WTC11 (cell line): ENCODE measurements at regions not wholly inside any gene's neighbourhood (a gene's known extent, or its start where the extent isn't known, plus 50 kb on each side); places are given as distances from the start of the nearest gene placed in this dataset.

Experiments used
- ATAC-seq: fragments of 200-7000 bp; cut with Tn5 transposase; 2 replicates; pipeline ENCODE4 v1.10.0; 2021; ENCODE audit warnings: mild to moderate bottlenecking, moderate library complexity
- CTCF ChIA-PET: fragments of 300-600 bp; sonication (Branson Sonifier 250); formaldehyde crosslinking; loops from one replicate; lab custom pipeline; 2021; ENCODE audit warnings: antibody characterized with exemption; lab: Charles Lee
- POLR2A ChIA-PET: fragments of 350-600 bp; sonication (Branson Sonifier 250); formaldehyde crosslinking; loops from one replicate; lab custom pipeline; 2021; ENCODE audit warnings: antibody characterized with exemption; lab: Charles Lee
- DNase-seq: peaks from one replicate; pipeline ENCODE4 v3.0.0; 2021; ENCODE audit warnings: low spot score
- H3K27ac Mint-ChIP-seq: 2 replicates; pipeline ENCODE4 v1.8.0; 2021; ENCODE audit warnings: mixed read lengths
- H3K27me3 Mint-ChIP-seq: 2 replicates; pipeline ENCODE4 v1.8.0; 2021; ENCODE audit warnings: low read depth, mild to moderate bottlenecking, moderate library complexity, mixed read lengths
- H3K36me3 Mint-ChIP-seq: 2 replicates; pipeline ENCODE4 v1.8.0; 2021; ENCODE audit warnings: mixed read lengths
- H3K4me1 Mint-ChIP-seq: 2 replicates; pipeline ENCODE4 v1.8.0; 2022; ENCODE audit warnings: mixed read lengths
- H3K4me3 Mint-ChIP-seq: 2 replicates; pipeline ENCODE4 v1.8.0; 2021; ENCODE audit warnings: mild to moderate bottlenecking, moderate library complexity, mixed read lengths
- H3K9me3 Mint-ChIP-seq: 2 replicates; pipeline ENCODE4 v1.8.0; 2021; ENCODE audit warnings: mixed read lengths
- ARID4B ChIP-seq: sonication (generic); formaldehyde crosslinking; IDR thresholded peaks from 2 replicates; pipeline ENCODE4 v1.8.0; 2023; ENCODE audit warnings: missing genetic modification reagents, mild to moderate bottlenecking, borderline replicate concordance
- CREB1 ChIP-seq: sonication (generic); formaldehyde crosslinking; IDR thresholded peaks from 2 replicates; pipeline ENCODE4 v1.8.0; 2023; ENCODE audit warnings: mild to moderate bottlenecking, missing genetic modification reagents
- CREM ChIP-seq: sonication (generic); formaldehyde crosslinking; IDR thresholded peaks from 2 replicates; pipeline ENCODE4 v1.8.1; 2022; ENCODE audit warnings: mild to moderate bottlenecking, missing genetic modification reagents, moderate library complexity
- ELF4 ChIP-seq: sonication (generic); formaldehyde crosslinking; IDR thresholded peaks from 2 replicates; pipeline ENCODE4 v1.8.1; 2022; ENCODE audit warnings: low read depth, mild to moderate bottlenecking, moderate library complexity, missing genetic modification reagents
- ETV6 ChIP-seq: sonication (generic); formaldehyde crosslinking; IDR thresholded peaks from 2 replicates; pipeline ENCODE4 v1.8.1; 2022; ENCODE audit warnings: mild to moderate bottlenecking, missing genetic modification reagents
- GTF2I ChIP-seq: fragments of 250-450 bp; sonication (Bioruptor Pico); conservative IDR thresholded peaks from 2 replicates; pipeline ENCODE4 v1.4.0; 2021; ENCODE audit warnings: mild to moderate bottlenecking
- HMGA2 ChIP-seq: fragments of 250-450 bp; sonication (Bioruptor Pico); IDR thresholded peaks from 2 replicates; pipeline ENCODE4 v1.4.0; 2021; ENCODE audit warnings: mild to moderate bottlenecking, moderate library complexity
- IRF1 ChIP-seq: sonication (generic); formaldehyde crosslinking; IDR thresholded peaks from 2 replicates; pipeline ENCODE4 v1.8.0; 2023; ENCODE audit warnings: missing genetic modification reagents
- JUN ChIP-seq: sonication (generic); formaldehyde crosslinking; IDR thresholded peaks from 2 replicates; pipeline ENCODE4 v1.8.0; 2023; ENCODE audit warnings: mild to moderate bottlenecking, missing genetic modification reagents
- NR3C1 ChIP-seq: sonication (generic); formaldehyde crosslinking; conservative IDR thresholded peaks from 2 replicates; pipeline ENCODE4 v1.8.1; 2023; ENCODE audit warnings: low read depth, mild to moderate bottlenecking, missing genetic modification reagents
- TP53 ChIP-seq: sonication (generic); formaldehyde crosslinking; IDR thresholded peaks from 2 replicates; pipeline ENCODE4 v1.8.1; 2023; ENCODE audit warnings: mild to moderate bottlenecking, missing genetic modification reagents
- ZBTB21 ChIP-seq: sonication (generic); formaldehyde crosslinking; IDR thresholded peaks from 2 replicates; pipeline ENCODE4 v1.8.1; 2023; ENCODE audit warnings: mild to moderate bottlenecking, missing genetic modification reagents, borderline replicate concordance
- ZNF281 ChIP-seq: sonication (generic); formaldehyde crosslinking; IDR thresholded peaks from 2 replicates; pipeline ENCODE4 v1.8.0; 2023; ENCODE audit warnings: mild to moderate bottlenecking, missing genetic modification reagents
- ZNF396 ChIP-seq: fragments of 250-450 bp; sonication (Bioruptor Pico); IDR thresholded peaks from 2 replicates; pipeline ENCODE4 v1.8.0; 2021; ENCODE audit warnings: mild to moderate bottlenecking, moderate library complexity, borderline replicate concordance
- ZNF671 ChIP-seq: fragments of 250-450 bp; sonication (Bioruptor Pico); IDR thresholded peaks from 2 replicates; pipeline ENCODE4 v1.8.0; 2021; ENCODE audit warnings: mild to moderate bottlenecking
- TF ChIP-seq, protein P1 (sequence below): sonication (generic); formaldehyde crosslinking; IDR thresholded peaks from 2 replicates; pipeline ENCODE4 v1.8.1; 2022; ENCODE audit warnings: missing genetic modification reagents, borderline replicate concordance
- TF ChIP-seq, protein P2 (sequence below): sonication (generic); formaldehyde crosslinking; IDR thresholded peaks from 2 replicates; pipeline ENCODE4 v1.8.1; 2023; ENCODE audit warnings: mild to moderate bottlenecking, missing genetic modification reagents, moderate library complexity
- TF ChIP-seq, protein P3 (sequence below): sonication (generic); formaldehyde crosslinking; IDR thresholded peaks from 2 replicates; pipeline ENCODE4 v1.8.0; 2022; ENCODE audit warnings: mild to moderate bottlenecking, missing genetic modification reagents
- TF ChIP-seq, protein P4 (sequence below): fragments of 250-450 bp; sonication (Bioruptor Pico); IDR thresholded peaks from 2 replicates; pipeline ENCODE4 v1.9.0; 2021; ENCODE audit warnings: mild to moderate bottlenecking

DNA sequence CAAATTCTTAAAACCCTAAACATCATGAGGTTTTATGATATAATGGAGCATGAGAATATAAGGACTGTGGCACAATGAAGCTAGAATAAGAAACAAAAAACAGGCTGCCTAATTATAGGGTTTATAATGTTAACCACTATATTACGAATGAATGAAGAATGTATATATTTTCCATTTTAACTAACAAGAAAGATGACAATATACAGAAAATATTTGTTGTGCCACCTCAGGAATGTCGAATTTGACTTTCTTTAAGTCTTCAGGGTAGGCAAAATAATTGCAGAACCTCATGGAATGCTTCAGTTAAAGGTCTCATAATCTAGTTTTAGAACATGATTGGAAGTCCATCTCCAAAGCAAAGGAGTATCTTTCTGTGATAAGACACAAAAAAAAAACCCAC lies 282.9 kb upstream of the SLC8A1 start (continued):
- TF ChIP-seq, protein P1, sequence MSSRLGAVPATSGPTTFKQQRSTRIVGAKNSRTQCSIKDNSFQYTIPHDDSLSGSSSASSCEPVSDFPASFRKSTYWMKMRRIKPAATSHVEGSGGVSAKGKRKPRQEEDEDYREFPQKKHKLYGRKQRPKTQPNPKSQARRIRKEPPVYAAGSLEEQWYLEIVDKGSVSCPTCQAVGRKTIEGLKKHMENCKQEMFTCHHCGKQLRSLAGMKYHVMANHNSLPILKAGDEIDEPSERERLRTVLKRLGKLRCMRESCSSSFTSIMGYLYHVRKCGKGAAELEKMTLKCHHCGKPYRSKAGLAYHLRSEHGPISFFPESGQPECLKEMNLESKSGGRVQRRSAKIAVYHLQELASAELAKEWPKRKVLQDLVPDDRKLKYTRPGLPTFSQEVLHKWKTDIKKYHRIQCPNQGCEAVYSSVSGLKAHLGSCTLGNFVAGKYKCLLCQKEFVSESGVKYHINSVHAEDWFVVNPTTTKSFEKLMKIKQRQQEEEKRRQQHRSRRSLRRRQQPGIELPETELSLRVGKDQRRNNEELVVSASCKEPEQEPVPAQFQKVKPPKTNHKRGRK (CRISPR knock-in tag): no peak
- TF ChIP-seq ETV6 (CRISPR knock-in tag) (no peak), NR3C1 (no peak)

DNA sequence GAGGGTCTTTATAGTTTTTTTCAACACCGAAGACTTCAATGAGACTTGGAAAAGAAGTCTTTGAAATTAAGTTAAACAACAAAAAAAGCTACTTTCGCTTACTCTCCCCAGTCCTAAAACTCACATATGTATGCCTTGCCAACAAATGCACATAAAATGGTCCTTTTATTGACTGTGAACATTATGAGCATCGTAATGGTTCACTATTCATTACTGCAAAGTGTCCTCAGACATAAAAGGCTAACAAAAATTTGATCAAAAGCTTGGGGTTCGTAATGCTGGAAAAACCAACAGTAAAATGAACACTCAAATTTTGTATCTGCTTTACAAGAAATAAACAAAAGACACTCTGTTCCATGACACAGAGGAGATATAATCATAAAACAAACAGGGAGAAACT lies 285.3 kb upstream of the SLC8A1 start:
- DNase-seq: no peak
- Mint-ChIP-seq H3K4me3 (no peak overlapping the region), H3K27ac (no peak overlapping the region), H3K4me1 (peaks cover 12% of the 10 kb centered on the region), H3K36me3 (no peaks in the 10 kb centered on the region)
- CTCF ChIA-PET: no interaction called here
- POLR2A ChIA-PET: no interaction called here
- no peak for TF ChIP-seq JUN (CRISPR knock-in tag)
- no peak for TF ChIP-seq ETV6 (CRISPR knock-in tag)
- no peak for TF ChIP-seq ZNF396
- no peak for TF ChIP-seq ZBTB21
- no peak for TF ChIP-seq ZNF671 (CRISPR knock-in tag)
- no peak for TF ChIP-seq CREM (CRISPR knock-in tag)
- TF ChIP-seq, protein P2, sequence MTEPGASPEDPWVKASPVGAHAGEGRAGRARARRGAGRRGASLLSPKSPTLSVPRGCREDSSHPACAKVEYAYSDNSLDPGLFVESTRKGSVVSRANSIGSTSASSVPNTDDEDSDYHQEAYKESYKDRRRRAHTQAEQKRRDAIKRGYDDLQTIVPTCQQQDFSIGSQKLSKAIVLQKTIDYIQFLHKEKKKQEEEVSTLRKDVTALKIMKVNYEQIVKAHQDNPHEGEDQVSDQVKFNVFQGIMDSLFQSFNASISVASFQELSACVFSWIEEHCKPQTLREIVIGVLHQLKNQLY (CRISPR knock-in tag): no peak
- TF ChIP-seq ARID4B (CRISPR knock-in tag): no peak
- no peak for TF ChIP-seq TP53 (CRISPR knock-in tag)
- TF ChIP-seq, protein P3, sequence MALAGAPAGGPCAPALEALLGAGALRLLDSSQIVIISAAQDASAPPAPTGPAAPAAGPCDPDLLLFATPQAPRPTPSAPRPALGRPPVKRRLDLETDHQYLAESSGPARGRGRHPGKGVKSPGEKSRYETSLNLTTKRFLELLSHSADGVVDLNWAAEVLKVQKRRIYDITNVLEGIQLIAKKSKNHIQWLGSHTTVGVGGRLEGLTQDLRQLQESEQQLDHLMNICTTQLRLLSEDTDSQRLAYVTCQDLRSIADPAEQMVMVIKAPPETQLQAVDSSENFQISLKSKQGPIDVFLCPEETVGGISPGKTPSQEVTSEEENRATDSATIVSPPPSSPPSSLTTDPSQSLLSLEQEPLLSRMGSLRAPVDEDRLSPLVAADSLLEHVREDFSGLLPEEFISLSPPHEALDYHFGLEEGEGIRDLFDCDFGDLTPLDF: no peak
- TF ChIP-seq IRF1 (CRISPR knock-in tag): no peak
- TF ChIP-seq ELF4 (CRISPR knock-in tag): no peak
- TF ChIP-seq, all 79 proteins: peak for 0
- no peaks in the 10 kb centered on the region for H3K27me3 Mint-ChIP-seq
- H3K9me3 Mint-ChIP-seq: no peaks in the 10 kb centered on the region
- ATAC-seq: no peak

- Mint-ChIP-seq H3K27ac (no peak overlapping the region), H3K4me3 (no peak overlapping the region), H3K9me3 (no peaks in the 10 kb centered on the region), H3K27me3 (no peaks in the 10 kb centered on the region), H3K4me1 (no peaks in the 10 kb centered on the region), H3K36me3 (no peaks in the 10 kb centered on the region)
- ChIA-PET CTCF (interaction anchor here (1.0 kb wide), 1 partner anchor 186 kb away, joined by 3 read pairs; no protein-coding TSS in a partner anchor), POLR2A (no interaction called here)
- no peak for DNase-seq
- no peak for ATAC-seq
- TF ChIP-seq, protein P4, sequence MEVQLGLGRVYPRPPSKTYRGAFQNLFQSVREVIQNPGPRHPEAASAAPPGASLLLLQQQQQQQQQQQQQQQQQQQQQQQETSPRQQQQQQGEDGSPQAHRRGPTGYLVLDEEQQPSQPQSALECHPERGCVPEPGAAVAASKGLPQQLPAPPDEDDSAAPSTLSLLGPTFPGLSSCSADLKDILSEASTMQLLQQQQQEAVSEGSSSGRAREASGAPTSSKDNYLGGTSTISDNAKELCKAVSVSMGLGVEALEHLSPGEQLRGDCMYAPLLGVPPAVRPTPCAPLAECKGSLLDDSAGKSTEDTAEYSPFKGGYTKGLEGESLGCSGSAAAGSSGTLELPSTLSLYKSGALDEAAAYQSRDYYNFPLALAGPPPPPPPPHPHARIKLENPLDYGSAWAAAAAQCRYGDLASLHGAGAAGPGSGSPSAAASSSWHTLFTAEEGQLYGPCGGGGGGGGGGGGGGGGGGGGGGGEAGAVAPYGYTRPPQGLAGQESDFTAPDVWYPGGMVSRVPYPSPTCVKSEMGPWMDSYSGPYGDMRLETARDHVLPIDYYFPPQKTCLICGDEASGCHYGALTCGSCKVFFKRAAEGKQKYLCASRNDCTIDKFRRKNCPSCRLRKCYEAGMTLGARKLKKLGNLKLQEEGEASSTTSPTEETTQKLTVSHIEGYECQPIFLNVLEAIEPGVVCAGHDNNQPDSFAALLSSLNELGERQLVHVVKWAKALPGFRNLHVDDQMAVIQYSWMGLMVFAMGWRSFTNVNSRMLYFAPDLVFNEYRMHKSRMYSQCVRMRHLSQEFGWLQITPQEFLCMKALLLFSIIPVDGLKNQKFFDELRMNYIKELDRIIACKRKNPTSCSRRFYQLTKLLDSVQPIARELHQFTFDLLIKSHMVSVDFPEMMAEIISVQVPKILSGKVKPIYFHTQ (CRISPR knock-in tag): no peak
- TF ChIP-seq HMGA2 (CRISPR knock-in tag): no peak
- TF ChIP-seq CREB1: no peak
- no peak for TF ChIP-seq ELF4 (CRISPR knock-in tag)
- no peak for TF ChIP-seq ETV6 (CRISPR knock-in tag)
- TF ChIP-seq, protein P2 (CRISPR knock-in tag): no peak
- no peak for TF ChIP-seq GTF2I (CRISPR knock-in tag)
- no peak for TF ChIP-seq ZNF281 (CRISPR knock-in tag)
These were observed 288.5 kb upstream of the SLC8A1 start for GRCh38 chr2:40740419-40740818.
